H1 (cell line): ENCODE measurements at regions not wholly inside any gene's neighbourhood (a gene's known extent, or its start where the extent isn't known, plus 50 kb on each side); places are given as distances from the start of the nearest gene placed in this dataset.

Source experiments
- CTCF ChIA-PET: fragments of 300-600 bp; sonication (Branson Sonifier 250); formaldehyde crosslinking; loops from one replicate; lab custom pipeline; 2021; ENCODE audit not compliant: partially characterized antibody; lab: Charles Lee
- POLR2A ChIA-PET: fragments of 300-600 bp; sonication (Branson Sonifier 250); formaldehyde crosslinking; loops from one replicate; lab custom pipeline; 2021; ENCODE audit warnings: inconsistent platforms; ENCODE audit not compliant: partially characterized antibody; lab: Charles Lee
- DNase-seq, 2 experiments: peaks; one replicate each; pipeline versions ENCODE4 v3.0.0 to v3.0.0-alpha.2; 2010 to 2022; ENCODE audit warnings: low spot score in 2 of 2, low read depth in 1 of 2, mixed read lengths in 1 of 2
- FAIRE-seq: peaks from 2 replicates; lab custom pipeline; 2011; peaks lifted over from hg19 to GRCh38; lab: Jason Lieb, UNC
- H2AFZ ChIP-seq: 2 replicates; pipeline ENCODE4 v1.8.1; 2012; ENCODE audit warnings: low read length, inconsistent platforms
- H2AK5ac ChIP-seq: 2 replicates; pipeline ENCODE4 v1.6.1; 2013; ENCODE audit warnings: low read depth, low read length
- H2BK120ac ChIP-seq: replicated peaks from 2 replicates; pipeline ENCODE3; 2013; ENCODE audit warnings: low read depth, low read length, inconsistent platforms
- H2BK12ac ChIP-seq: 2 replicates; pipeline ENCODE4 v1.6.1; 2013; ENCODE audit warnings: low read depth, low read length
- H2BK15ac ChIP-seq: 2 replicates; pipeline ENCODE4 v1.6.1; 2013; ENCODE audit warnings: low read length
- H2BK20ac ChIP-seq: 2 replicates; pipeline ENCODE4 v1.6.1; 2013; ENCODE audit warnings: low read length
- H2BK5ac ChIP-seq: 2 replicates; pipeline ENCODE4 v1.6.1; 2013; ENCODE audit warnings: low read depth, low read length
- H3K14ac ChIP-seq: 2 replicates; pipeline ENCODE4 v1.6.1; 2013; ENCODE audit warnings: inconsistent platforms; ENCODE audit not compliant: insufficient read length
- H3K18ac ChIP-seq: 2 replicates; pipeline ENCODE4 v1.6.1; 2013; ENCODE audit warnings: low read length; ENCODE audit errors: extremely low read depth
- H3K23ac ChIP-seq: 2 replicates; pipeline ENCODE4 v1.6.1; 2013; ENCODE audit warnings: inconsistent platforms; ENCODE audit not compliant: insufficient read length
- H3K23me2 ChIP-seq: 2 replicates; pipeline ENCODE4 v1.6.1; 2013; ENCODE audit warnings: low read depth, low read length
- H3K27ac ChIP-seq: 2 replicates; pipeline ENCODE4 v1.6.1; 2011; ENCODE audit warnings: low read depth, low read length, inconsistent platforms
- H3K27me3 ChIP-seq, 4 experiments: replicated peaks in 1 of 4; 1 replicate in 1 of 4; 2 replicates in 3 of 4; pipeline versions ENCODE4 v1.6.1 to v1.8.1; 2011 to 2013; ENCODE audit warnings: low read length in 3 of 4, mild to moderate bottlenecking in 3 of 4, inconsistent platforms in 2 of 4, mixed read lengths in 2 of 4, moderate library complexity in 1 of 4; ENCODE audit not compliant: control insufficient read depth in 3 of 4, insufficient read depth in 3 of 4; ENCODE audit errors: extremely low read depth in 1 of 4
- H3K36me3 ChIP-seq, 4 experiments: 2 replicates each; pipeline versions ENCODE4 v1.6.1 to v1.8.1; 2011 to 2013; ENCODE audit warnings: mild to moderate bottlenecking in 4 of 4, low read length in 3 of 4, moderate library complexity in 2 of 4, control low read depth in 1 of 4, inconsistent platforms in 1 of 4; ENCODE audit not compliant: insufficient read depth in 4 of 4, control insufficient read depth in 2 of 4
- H3K4ac ChIP-seq: replicated peaks from 2 replicates; pipeline ENCODE3; 2013; ENCODE audit warnings: low read length, low read depth, mixed read lengths, inconsistent platforms; ENCODE audit not compliant: insufficient read length
- H3K4me1 ChIP-seq, 4 experiments: replicated peaks in 1 of 4; 1 replicate in 1 of 4; 2 replicates in 3 of 4; pipeline versions ENCODE4 v1.6.1 to v1.8.1; 2011 to 2013; ENCODE audit warnings: low read length in 3 of 4, inconsistent platforms in 2 of 4, mixed read lengths in 1 of 4; ENCODE audit not compliant: insufficient read depth in 4 of 4, control insufficient read depth in 3 of 4
- H3K4me2 ChIP-seq, 2 experiments: 2 replicates each; pipeline versions ENCODE4 v1.6.1 to v1.8.1; 2011 to 2013; ENCODE audit warnings: low read depth in 2 of 2, low read length in 2 of 2, control low read depth in 1 of 2, inconsistent platforms in 1 of 2, mild to moderate bottlenecking in 1 of 2; ENCODE audit not compliant: insufficient read depth in 1 of 2
- H3K4me3 ChIP-seq, 4 experiments: fragments of 200-600, 300-600 bp in 1 of 4; sonication (generic), shearing (Covaris generic), sonication (Bioruptor Twin) in 1 of 4; 2 replicates each; pipeline versions ENCODE4 v1.5.1 to v1.8.1; 2011 to 2016; ENCODE audit warnings: low read length in 4 of 4, low read depth in 3 of 4, control low read depth in 2 of 4, inconsistent platforms in 2 of 4, mild to moderate bottlenecking in 2 of 4, mixed read lengths in 1 of 4, moderate library complexity in 1 of 4; ENCODE audit not compliant: insufficient read depth in 2 of 4; ENCODE audit errors: extremely low read depth in 1 of 4
- H3K56ac ChIP-seq: replicated peaks from 2 replicates; pipeline ENCODE3; 2013; ENCODE audit warnings: low read depth, mild to moderate bottlenecking, mixed read lengths, low read length, inconsistent platforms; ENCODE audit not compliant: insufficient read length
- H3K79me1 ChIP-seq: 2 replicates; pipeline ENCODE4 v1.6.1; 2013; ENCODE audit warnings: low read depth, low read length, control low read depth
- H3K79me2 ChIP-seq, 2 experiments: 2 replicates each; pipeline versions ENCODE4 v1.6.1 to v1.8.1; 2012 to 2013; ENCODE audit warnings: low read length in 2 of 2, mild to moderate bottlenecking in 2 of 2, inconsistent platforms in 1 of 2; ENCODE audit not compliant: insufficient read depth in 2 of 2, control insufficient read depth in 1 of 2
- H3K9ac ChIP-seq, 4 experiments: replicated peaks in 1 of 4; 1 replicate in 1 of 4; 2 replicates in 3 of 4; pipeline versions ENCODE4 v1.6.1 to v1.8.1; 2011 to 2013; ENCODE audit warnings: low read depth in 3 of 4, low read length in 3 of 4, control low read depth in 2 of 4, mild to moderate bottlenecking in 2 of 4, moderate library complexity in 2 of 4, inconsistent platforms in 1 of 4; ENCODE audit errors: extremely low read depth in 1 of 4
- H3K9me3 ChIP-seq, 2 experiments: 2 replicates each; pipeline versions ENCODE4 v1.6.1 to v1.8.1; 2012 to 2013; ENCODE audit warnings: mild to moderate bottlenecking in 2 of 2, moderate library complexity in 2 of 2, control low read depth in 1 of 2, inconsistent platforms in 1 of 2, low read depth in 1 of 2, low read length in 1 of 2, mixed read lengths in 1 of 2; ENCODE audit not compliant: insufficient read depth in 2 of 2
- H4K20me1 ChIP-seq, 2 experiments: replicated peaks in 1 of 2; 2 replicates each; pipeline versions ENCODE3 to v1.8.1; 2011 to 2013; ENCODE audit warnings: inconsistent platforms in 2 of 2, low read length in 2 of 2, mild to moderate bottlenecking in 1 of 2; ENCODE audit not compliant: insufficient read depth in 2 of 2, control insufficient read depth in 1 of 2
- H4K5ac ChIP-seq: 2 replicates; pipeline ENCODE4 v1.6.1; 2013; ENCODE audit warnings: low read length, low read depth, mixed read lengths, inconsistent platforms; ENCODE audit not compliant: insufficient read length
- H4K8ac ChIP-seq: 2 replicates; pipeline ENCODE4 v1.8.0; 2013; ENCODE audit warnings: mild to moderate bottlenecking, moderate library complexity, low read length, inconsistent platforms; ENCODE audit not compliant: insufficient read depth; ENCODE audit errors: extremely low read depth
- H4K91ac ChIP-seq: replicated peaks from 2 replicates; pipeline ENCODE3; 2013; ENCODE audit warnings: low read length, mixed read lengths, inconsistent platforms; ENCODE audit not compliant: insufficient read length
- PHF8 ChIP-seq: fragments of 200-600 bp; sonication (generic); conservative IDR thresholded peaks from 2 replicates; pipeline ENCODE4 v1.7.1; 2012; ENCODE audit warnings: low read depth, mild to moderate bottlenecking, inconsistent platforms, low read length, moderate library complexity
- SIN3A ChIP-seq, 2 experiments: IDR thresholded peaks in 1 of 2; conservative IDR thresholded peaks in 1 of 2; 2 replicates each; pipeline ENCODE4 v1.6.1; 2011 to 2012; ENCODE audit warnings: low read length in 2 of 2, improper control_type of control experiment in 1 of 2, low read depth in 1 of 2, mild to moderate bottlenecking in 1 of 2
- WGBS, 2 experiments: shearing (Covaris generic) in 1 of 2; methylation state at CpG; one replicate each; pipeline versions ENCODE4 v1.1.6 to v1.1.7; 2013 to 2015; ENCODE audit warnings: low lambda C conversion rate in 2 of 2, mixed read lengths in 2 of 2, inconsistent platforms in 1 of 2, low coverage in 1 of 2, missing lambda C conversion rate in 1 of 2; ENCODE audit not compliant: insufficient replicate concordance in 2 of 2, insufficient coverage in 1 of 2, insufficient read length in 1 of 2; ENCODE audit errors: extremely low coverage in 1 of 2, missing lambda C conversion rate in 1 of 2; 5-methylcytosine and 5-hydroxymethylcytosine counted together

DNA sequence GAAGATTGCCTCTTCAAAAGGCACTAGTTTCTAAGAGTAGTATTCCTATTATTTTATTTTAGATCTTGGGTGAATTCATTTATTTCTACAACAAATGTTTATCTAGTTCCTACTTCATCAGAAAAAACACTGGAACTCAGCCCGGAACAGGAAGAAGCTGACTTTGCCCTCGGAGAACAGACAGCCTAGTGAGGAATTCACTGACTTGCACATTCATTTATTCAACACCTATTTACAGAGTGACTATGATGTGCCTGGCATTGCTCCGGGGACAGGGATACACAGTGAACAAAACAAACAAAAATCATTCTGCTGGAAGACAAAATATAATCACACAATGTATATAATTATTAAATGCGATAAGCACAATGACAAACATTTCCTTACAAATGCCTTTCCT, 54.4 kb upstream of the SDK1 start:
- no peaks in the 10 kb centered on the region for H3K79me1 ChIP-seq
- H2BK15ac ChIP-seq, result no peak overlapping the region
- H4K5ac ChIP-seq, result no peak overlapping the region
- H4K8ac ChIP-seq, result no peak overlapping the region
- no peak overlapping the region for H3K23ac ChIP-seq
- H3K23me2 ChIP-seq, result no peaks in the 10 kb centered on the region
- H3K27me3 ChIP-seq, result no peaks in the 10 kb centered on the region
- H2BK5ac ChIP-seq, result no peak overlapping the region
- H3K56ac ChIP-seq, result no peak overlapping the region
- H3K27ac ChIP-seq, result no peak overlapping the region
- 88% methylated on average over 4 of the region's 4 CpGs; no CpG with 5 or more reads in 1 of the 2 experiments for WGBS, 2 experiments
- H2AFZ ChIP-seq, result no peak overlapping the region
- no peak overlapping the region for H3K4ac ChIP-seq
- H3K4me2 ChIP-seq, result no peak overlapping the region
- no peak overlapping the region for H3K4me3 ChIP-seq
- no peak overlapping the region for H4K91ac ChIP-seq
- DNase-seq (no peak), FAIRE-seq (no peak)
- no peaks in the 10 kb centered on the region for H4K20me1 ChIP-seq
- no peaks in the 10 kb centered on the region for H3K79me2 ChIP-seq
- CTCF ChIA-PET, result no interaction called here
- H2BK120ac ChIP-seq, result no peak overlapping the region
- TF ChIP-seq PHF8 (no peak), SIN3A (conservative IDR thresholded peaks at IDR 0.05 in 1 of 2, IDR thresholded peaks at IDR 0.05 in 1 of 2; ENCODE audit: low read depth in 1 of 2, low read length in 2 of 2) (no peak)
- H3K4me1 ChIP-seq, result peaks cover 0 to 2% (median 0%) of the 10 kb centered on the region in 4 experiments; a peak in 1 of 7 replicates
- H3K9me3 ChIP-seq, result 0 out of 4 replicates have a peak, but pooled peaks cover 0 to 4% of the 10 kb centered on the region in 2 experiments
- no peak overlapping the region for H3K18ac ChIP-seq
- H2BK12ac ChIP-seq, result no peak overlapping the region
- H3K9ac ChIP-seq, result no peak overlapping the region
- H3K36me3 ChIP-seq, result no peaks in the 10 kb centered on the region
- no peak overlapping the region for H2BK20ac ChIP-seq
- no peak overlapping the region for H2AK5ac ChIP-seq
- POLR2A ChIA-PET, result no interaction called here
- H3K14ac ChIP-seq, result no peak overlapping the region
